Keratinocyte (primary cell): ENCODE measurements at regions not wholly inside any gene's neighbourhood (a gene's known extent, or its start where the extent isn't known, plus 50 kb on each side); places are given as distances from the start of the nearest gene placed in this dataset.

Experiments used
- DNase-seq: peaks from one replicate; pipeline ENCODE4 v3.0.0-alpha.2; 2011; ENCODE audit warnings: low read depth, missing footprints, low spot score
- FAIRE-seq: peaks from 2 replicates; lab custom pipeline; 2011; peaks lifted over from hg19 to GRCh38; lab: Jason Lieb, UNC
- H2AFZ ChIP-seq: 2 replicates; pipeline ENCODE4 v1.6.0; 2012; ENCODE audit warnings: low read length, control low read depth, inconsistent platforms; ENCODE audit not compliant: control insufficient read depth
- H3K27ac ChIP-seq: 2 replicates; pipeline ENCODE4 v1.5.1; 2011; ENCODE audit warnings: low read length; ENCODE audit not compliant: control insufficient read depth, insufficient read depth
- H3K27me3 ChIP-seq: 3 replicates; pipeline ENCODE4 v1.6.0; 2011; ENCODE audit warnings: low read length; ENCODE audit not compliant: control insufficient read depth, insufficient read depth; ENCODE audit errors: extremely low read depth
- H3K36me3 ChIP-seq, 2 experiments: 2 replicates in 1 of 2; 3 replicates in 1 of 2; pipeline ENCODE4 v1.5.1; 2011; ENCODE audit warnings: low read length in 2 of 2, mild to moderate bottlenecking in 1 of 2; ENCODE audit not compliant: control insufficient read depth in 2 of 2, insufficient read depth in 2 of 2; ENCODE audit errors: extremely low read depth in 1 of 2
- H3K4me1 ChIP-seq: 3 replicates; pipeline ENCODE4 v1.5.1; 2011; ENCODE audit warnings: low read length; ENCODE audit not compliant: control insufficient read depth, insufficient read depth; ENCODE audit errors: extremely low read depth
- H3K4me2 ChIP-seq: 3 replicates; pipeline ENCODE4 v1.6.0; 2011; ENCODE audit warnings: low read depth, low read length; ENCODE audit not compliant: control insufficient read depth, insufficient read depth; ENCODE audit errors: extremely low read depth
- H3K4me3 ChIP-seq, 3 experiments: fragments of 200-600 bp in 1 of 3; sonication (generic) in 1 of 3; 2 replicates in 2 of 3; 3 replicates in 1 of 3; pipeline ENCODE4 v1.5.1; 2011 to 2016; ENCODE audit warnings: low read length in 3 of 3, mild to moderate bottlenecking in 3 of 3, control low read depth in 2 of 3, inconsistent platforms in 1 of 3, low read depth in 1 of 3, mixed read lengths in 1 of 3, mixed run types in 1 of 3, moderate library complexity in 1 of 3; ENCODE audit not compliant: control insufficient read depth in 2 of 3, insufficient read depth in 2 of 3; ENCODE audit errors: extremely low read depth in 1 of 3
- H3K79me2 ChIP-seq: 2 replicates; pipeline ENCODE4 v1.6.0; 2012; ENCODE audit warnings: low read length; ENCODE audit not compliant: control insufficient read depth, insufficient read depth
- H3K9ac ChIP-seq: 3 replicates; pipeline ENCODE4 v1.6.0; 2011; ENCODE audit warnings: low read length; ENCODE audit not compliant: control insufficient read depth, insufficient read depth; ENCODE audit errors: extremely low read depth
- H3K9me1 ChIP-seq: 3 replicates; pipeline ENCODE4 v1.6.0; 2011; ENCODE audit warnings: low read length; ENCODE audit not compliant: control insufficient read depth, insufficient read depth; ENCODE audit errors: extremely low read depth
- H3K9me3 ChIP-seq: 2 replicates; pipeline ENCODE4 v1.5.1; 2012; ENCODE audit warnings: low read depth, low read length; ENCODE audit not compliant: control insufficient read depth
- H4K20me1 ChIP-seq: 3 replicates; pipeline ENCODE4 v1.6.0; 2011; ENCODE audit warnings: low read length; ENCODE audit not compliant: control insufficient read depth, insufficient read depth; ENCODE audit errors: extremely low read depth
- EZH2 ChIP-seq: IDR thresholded peaks from one replicate; pipeline ENCODE4 v1.6.1; 2012; ENCODE audit warnings: inconsistent platforms, mild to moderate bottlenecking, low read length, moderate library complexity
- dilution Hi-C: fragments of 300-500 bp; cut with MboI; formaldehyde crosslinking; loops from one replicate; pipeline ENCODE4 v1.7.0; 2020; ENCODE audit warnings: low sequenced_read_pairs; ENCODE audit not compliant: extremely low pct_ligation_motif_present
- TF ChIP-seq, protein P1 (sequence below), 3 experiments: IDR thresholded peaks in 1 of 3; conservative IDR thresholded peaks in 1 of 3; optimal IDR thresholded peaks in 1 of 3; 2 replicates in 2 of 3; 3 replicates in 1 of 3; pipeline versions ENCODE3 to v1.5.1; 2011; ENCODE audit warnings: low read length in 3 of 3, mild to moderate bottlenecking in 3 of 3, moderate library complexity in 2 of 3, control low read depth in 1 of 3, inconsistent platforms in 1 of 3; ENCODE audit not compliant: insufficient read depth in 2 of 3; ENCODE audit errors: extremely low read depth in 1 of 3

GRCh38 chr10:30560326-30560725 lies 69.2 kb downstream of the LYZL2 start:
- Histone ChIP-seq H3K27ac (no peak overlapping the region), H3K9me3 (no peaks in the 10 kb centered on the region), H3K79me2 (no peaks in the 10 kb centered on the region), H3K4me1 (peaks cover 16% of the 10 kb centered on the region), H3K36me3 (no peaks in the 10 kb centered on the region), H3K9me1 (no peaks in the 10 kb centered on the region), H3K27me3 (no peaks in the 10 kb centered on the region), H3K4me2 (no peak overlapping the region), H2AFZ (no peak overlapping the region), H4K20me1 (no peaks in the 10 kb centered on the region), H3K9ac (no peak overlapping the region), H3K4me3 (no peak overlapping the region)
- no peak for DNase-seq
- dilution Hi-C loops: no loop called here
- no peak for FAIRE-seq
- TF ChIP-seq, protein P1, sequence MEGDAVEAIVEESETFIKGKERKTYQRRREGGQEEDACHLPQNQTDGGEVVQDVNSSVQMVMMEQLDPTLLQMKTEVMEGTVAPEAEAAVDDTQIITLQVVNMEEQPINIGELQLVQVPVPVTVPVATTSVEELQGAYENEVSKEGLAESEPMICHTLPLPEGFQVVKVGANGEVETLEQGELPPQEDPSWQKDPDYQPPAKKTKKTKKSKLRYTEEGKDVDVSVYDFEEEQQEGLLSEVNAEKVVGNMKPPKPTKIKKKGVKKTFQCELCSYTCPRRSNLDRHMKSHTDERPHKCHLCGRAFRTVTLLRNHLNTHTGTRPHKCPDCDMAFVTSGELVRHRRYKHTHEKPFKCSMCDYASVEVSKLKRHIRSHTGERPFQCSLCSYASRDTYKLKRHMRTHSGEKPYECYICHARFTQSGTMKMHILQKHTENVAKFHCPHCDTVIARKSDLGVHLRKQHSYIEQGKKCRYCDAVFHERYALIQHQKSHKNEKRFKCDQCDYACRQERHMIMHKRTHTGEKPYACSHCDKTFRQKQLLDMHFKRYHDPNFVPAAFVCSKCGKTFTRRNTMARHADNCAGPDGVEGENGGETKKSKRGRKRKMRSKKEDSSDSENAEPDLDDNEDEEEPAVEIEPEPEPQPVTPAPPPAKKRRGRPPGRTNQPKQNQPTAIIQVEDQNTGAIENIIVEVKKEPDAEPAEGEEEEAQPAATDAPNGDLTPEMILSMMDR (optimal IDR thresholded peaks at IDR 0.05 in 1 of 3, IDR thresholded peaks at IDR 0.05 in 1 of 3, conservative IDR thresholded peaks at IDR 0.05 in 1 of 3; ENCODE audit: extremely low read depth in 1 of 3, insufficient read depth in 2 of 3, low read length in 3 of 3): no peak
- TF ChIP-seq EZH2: no peak

GRCh38 chr10:30559180-30559579 lies 70.4 kb downstream of the LYZL2 start:
- TF ChIP-seq, protein P1 (optimal IDR thresholded peaks at IDR 0.05 in 1 of 3, IDR thresholded peaks at IDR 0.05 in 1 of 3, conservative IDR thresholded peaks at IDR 0.05 in 1 of 3; ENCODE audit: extremely low read depth in 1 of 3, insufficient read depth in 2 of 3, low read length in 3 of 3): no peak
- TF ChIP-seq EZH2: no peak
- Histone ChIP-seq H3K4me3 (no peak overlapping the region), H3K36me3 (no peaks in the 10 kb centered on the region), H3K27me3 (no peaks in the 10 kb centered on the region), H3K27ac (no peak overlapping the region), H2AFZ (no peak overlapping the region), H3K9me3 (no peaks in the 10 kb centered on the region), H3K9ac (no peak overlapping the region), H3K4me1 (peaks cover 17% of the 10 kb centered on the region), H3K79me2 (no peaks in the 10 kb centered on the region), H3K9me1 (no peaks in the 10 kb centered on the region), H4K20me1 (no peaks in the 10 kb centered on the region), H3K4me2 (no peak overlapping the region)
- DNase-seq (no peak), FAIRE-seq (no peak)
- dilution Hi-C loops: no loop called here
